Stimulated activated naive B cell treated with anti-CD40 and anti-IgM and Interleukin-4, amounts not matched to agents 10 μg/mL and 1 μg/mL and 100 μg/mL, for 72 hours (primary cell): ENCODE measurements at regions not wholly inside any gene's neighbourhood (a gene's known extent, or its start where the extent isn't known, plus 50 kb on each side); places are given as distances from the start of the nearest gene placed in this dataset.
"Not testable (repeated sequence)": the region's sequence is repeated elsewhere in the genome, so short reads cannot be mapped to it uniquely, and the experiment has no call there.

ENCODE experiments used
- ATAC-seq, 2 donors: fragments of 150-1000 bp; cut with Tn5 transposase; replicated peaks; 2 replicates each; pipeline ENCODE4 v1.10.0; 2021; ENCODE audit warnings: moderate library complexity in 1 of 2
- DNase-seq: peaks from one replicate; pipeline ENCODE4 v3.0.0; 2021
- H3K27ac Mint-ChIP-seq: one replicate; pipeline ENCODE4 v1.8.0; 2022; ENCODE audit warnings: mild to moderate bottlenecking, mixed read lengths
- H3K27me3 Mint-ChIP-seq, 2 donors: one replicate each; pipeline ENCODE4 v1.8.0; 2022; ENCODE audit warnings: mixed read lengths in 2 of 2
- H3K36me3 Mint-ChIP-seq, 2 donors: one replicate each; pipeline ENCODE4 v1.8.0; 2022; ENCODE audit warnings: mixed read lengths in 2 of 2, mild to moderate bottlenecking in 1 of 2
- H3K4me1 Mint-ChIP-seq, 2 donors: one replicate each; pipeline ENCODE4 v1.8.0; 2022; ENCODE audit warnings: mixed read lengths in 2 of 2, mild to moderate bottlenecking in 1 of 2
- H3K4me3 Mint-ChIP-seq, 2 donors: one replicate each; pipeline ENCODE4 v1.8.0; 2022; ENCODE audit warnings: mild to moderate bottlenecking in 2 of 2, mixed read lengths in 2 of 2, moderate library complexity in 1 of 2
- H3K9me3 Mint-ChIP-seq, 2 donors: one replicate each; pipeline ENCODE4 v1.8.0; 2022; ENCODE audit warnings: mixed read lengths in 2 of 2, mild to moderate bottlenecking in 1 of 2

DNA sequence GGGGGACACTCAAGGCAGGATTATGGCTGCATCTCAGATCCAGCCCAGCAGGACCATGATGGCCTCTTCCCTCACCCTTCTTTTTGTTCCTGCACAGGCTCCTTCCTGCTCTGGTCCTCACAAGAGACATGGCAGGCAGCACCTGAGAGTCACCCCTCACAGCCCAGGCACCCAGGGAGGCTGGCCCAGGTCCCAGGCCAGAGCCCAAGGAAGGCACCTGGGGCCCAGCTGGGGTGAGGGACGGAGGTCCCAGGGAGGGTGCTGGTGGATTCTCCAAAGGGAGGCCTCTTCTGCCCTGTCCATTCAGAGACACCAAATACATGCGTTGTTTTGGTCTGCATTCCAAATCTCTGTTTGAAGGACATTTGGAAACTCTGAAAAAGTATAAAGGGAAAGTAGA is 285.4 kb upstream of the HS6ST1 start:
- Mint-ChIP-seq H3K27me3 (no peaks in the 10 kb centered on the region), H3K36me3 (no peaks in the 10 kb centered on the region), H3K4me3 (no peak overlapping the region), H3K4me1 (no peaks in the 10 kb centered on the region), H3K27ac (no peak overlapping the region), H3K9me3 (no peaks in the 10 kb centered on the region)
- ATAC-seq (no peak), DNase-seq (no peak)

DNA sequence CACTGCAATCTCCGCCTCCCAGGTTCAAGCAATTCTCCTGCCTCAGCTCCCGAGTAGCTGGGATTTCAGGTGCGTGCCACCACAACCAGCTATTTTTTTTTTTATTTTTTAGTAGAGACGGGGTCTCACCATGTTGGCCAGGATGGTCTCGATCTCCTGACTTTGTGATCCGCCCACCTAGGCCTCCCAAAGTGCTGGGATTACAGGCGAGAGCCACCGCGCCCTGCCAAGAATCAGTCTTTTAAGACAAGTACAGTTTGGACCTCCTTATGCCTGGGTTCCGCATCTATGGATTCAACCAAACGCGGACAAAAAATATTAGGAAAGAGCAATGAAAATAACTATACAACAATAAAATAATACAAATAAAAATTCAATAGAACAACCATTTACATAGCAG is 285.9 kb upstream of the HS6ST1 start:
- H3K4me1 Mint-ChIP-seq, H3K36me3 Mint-ChIP-seq, H3K9me3 Mint-ChIP-seq, ATAC-seq, H3K4me3 Mint-ChIP-seq, DNase-seq, H3K27me3 Mint-ChIP-seq, H3K27ac Mint-ChIP-seq: not testable (repeated sequence)

DNA sequence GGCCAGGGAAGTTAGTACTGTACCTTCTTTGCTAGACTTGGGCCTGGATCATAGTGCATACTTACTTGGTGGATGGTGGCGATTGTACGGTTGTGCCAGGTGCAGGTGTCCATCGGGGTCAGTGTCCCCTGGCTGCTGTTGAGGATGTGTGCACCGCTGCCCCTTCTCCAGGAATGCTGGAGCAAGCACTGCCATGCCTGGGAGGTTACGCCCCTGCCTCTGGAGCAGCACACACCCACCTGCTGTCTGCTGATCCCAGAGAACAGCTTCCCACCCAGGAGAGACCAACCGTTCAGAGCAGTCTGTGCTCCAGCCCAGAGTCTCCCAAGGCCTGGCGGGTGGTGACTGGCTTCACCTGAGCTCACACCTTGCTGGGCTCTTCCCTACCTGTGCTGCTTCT is 286.8 kb upstream of the HS6ST1 start:
- H3K27ac Mint-ChIP-seq = no peak overlapping the region
- no peaks in the 10 kb centered on the region for H3K27me3 Mint-ChIP-seq
- ATAC-seq (no peak), DNase-seq (no peak)
- no peaks in the 10 kb centered on the region for H3K36me3 Mint-ChIP-seq
- H3K4me3 Mint-ChIP-seq = no peak overlapping the region
- H3K4me1 Mint-ChIP-seq = no peaks in the 10 kb centered on the region
- H3K9me3 Mint-ChIP-seq = no peaks in the 10 kb centered on the region

DNA sequence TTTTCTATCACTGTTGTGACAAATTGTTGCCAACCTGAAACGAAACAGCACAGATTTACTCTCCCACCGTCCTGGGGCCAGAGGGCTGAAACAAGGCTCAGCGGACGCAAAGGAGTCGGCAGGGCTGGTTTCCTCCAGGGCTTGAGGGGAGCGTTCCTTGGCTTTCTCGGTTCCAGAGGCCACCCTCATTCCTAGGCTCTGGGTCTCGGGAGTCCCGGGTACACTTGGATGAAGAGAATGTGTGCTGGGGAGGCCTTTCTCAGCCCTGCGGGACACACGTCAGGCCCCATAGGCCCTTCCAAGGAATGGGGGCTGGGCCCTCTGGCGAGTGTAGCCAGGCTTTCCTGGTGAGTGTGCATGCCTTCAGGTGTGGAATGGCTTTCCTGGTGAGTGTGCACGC is 287.3 kb upstream of the HS6ST1 start:
- H3K4me1 Mint-ChIP-seq = no peaks in the 10 kb centered on the region
- ATAC-seq (no peak), DNase-seq (no peak)
- no peaks in the 10 kb centered on the region for H3K36me3 Mint-ChIP-seq
- H3K9me3 Mint-ChIP-seq = no peaks in the 10 kb centered on the region
- H3K27me3 Mint-ChIP-seq = no peaks in the 10 kb centered on the region
- H3K4me3 Mint-ChIP-seq = no peak overlapping the region
- no peak overlapping the region for H3K27ac Mint-ChIP-seq

DNA sequence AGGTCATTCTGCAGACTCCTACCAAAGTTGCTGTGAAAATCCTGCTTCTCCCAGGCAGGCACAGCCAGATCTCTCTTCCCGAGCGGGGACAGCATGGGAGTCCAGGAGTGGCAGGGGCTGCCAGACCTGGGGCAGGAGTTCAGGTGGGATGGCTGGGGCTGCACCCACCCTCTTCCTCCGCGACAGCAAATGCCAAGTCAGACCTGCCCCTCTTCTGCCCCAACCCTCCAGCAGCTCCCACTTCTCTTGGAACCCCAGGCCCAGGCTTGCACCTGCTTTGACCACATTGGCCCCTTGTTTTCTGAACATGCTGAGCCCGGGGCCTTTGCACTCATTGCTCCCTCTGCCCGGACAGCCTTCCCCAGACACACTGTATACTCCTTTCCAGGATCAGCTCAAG is 288.2 kb upstream of the HS6ST1 start:
- Mint-ChIP-seq H3K27me3 (no peaks in the 10 kb centered on the region), H3K9me3 (no peaks in the 10 kb centered on the region), H3K4me1 (no peaks in the 10 kb centered on the region), H3K27ac (no peak overlapping the region), H3K36me3 (no peaks in the 10 kb centered on the region), H3K4me3 (no peak overlapping the region)
- ATAC-seq (no peak), DNase-seq (no peak)

DNA sequence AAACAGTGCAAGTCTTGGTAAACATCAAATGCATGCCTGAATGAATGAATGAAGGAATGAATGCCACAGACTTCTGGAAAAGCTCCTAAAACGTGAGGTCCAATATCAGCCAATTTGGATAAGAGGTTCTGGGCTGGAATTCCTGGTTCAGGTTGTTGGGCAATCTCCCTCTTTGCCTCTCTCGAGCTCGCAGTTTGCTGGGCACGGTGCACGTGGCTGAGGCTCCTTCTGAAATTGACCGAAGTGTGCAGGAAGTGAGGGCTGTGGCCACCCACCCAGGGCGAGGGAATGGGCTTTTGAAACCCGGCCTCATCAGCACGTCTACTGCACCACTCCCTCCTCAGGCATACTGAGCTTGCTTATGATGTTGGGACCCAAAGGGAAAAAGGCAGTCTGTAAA is 288.8 kb upstream of the HS6ST1 start:
- Mint-ChIP-seq H3K9me3 (no peaks in the 10 kb centered on the region), H3K27ac (no peak overlapping the region), H3K27me3 (no peaks in the 10 kb centered on the region), H3K4me3 (no peak overlapping the region), H3K4me1 (no peaks in the 10 kb centered on the region), H3K36me3 (no peaks in the 10 kb centered on the region)
- DNase-seq (no peak), ATAC-seq (no peak)

DNA sequence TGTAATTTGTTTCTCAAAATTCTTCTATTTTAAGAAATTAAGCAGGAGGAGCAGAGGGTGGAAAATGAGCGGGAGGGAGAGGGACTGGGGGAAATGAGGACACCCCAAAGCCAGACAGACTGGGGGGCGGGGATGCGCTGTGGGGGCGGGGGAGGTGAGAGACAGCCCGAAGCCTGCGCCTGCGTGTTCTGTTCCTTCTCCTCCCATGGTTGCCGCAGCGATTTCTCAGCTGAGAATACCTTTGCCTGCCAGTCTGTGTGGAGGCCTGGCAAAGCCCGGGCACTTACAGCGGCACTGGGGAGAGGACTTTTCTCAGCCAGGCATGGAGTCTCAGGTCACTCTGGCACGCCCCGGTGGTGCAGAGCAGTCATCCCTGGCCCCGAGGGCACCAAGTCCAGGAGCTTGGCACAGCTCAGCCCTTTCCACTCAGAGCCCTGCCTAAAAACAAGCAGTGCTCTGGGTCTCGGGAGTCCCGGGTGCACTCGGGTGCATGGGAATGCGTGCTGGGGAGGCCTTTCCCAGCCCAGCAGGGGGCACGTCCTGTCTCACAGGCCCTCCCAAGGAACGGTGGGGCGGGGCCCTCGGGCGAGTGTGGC is 289.3 kb upstream of the HS6ST1 start:
- ATAC-seq (no peak), DNase-seq (no peak)
- no peak overlapping the region for H3K4me3 Mint-ChIP-seq
- H3K27ac Mint-ChIP-seq = no peak overlapping the region
- H3K36me3 Mint-ChIP-seq = no peaks in the 10 kb centered on the region
- no peaks in the 10 kb centered on the region for H3K9me3 Mint-ChIP-seq
- H3K4me1 Mint-ChIP-seq = no peaks in the 10 kb centered on the region
- H3K27me3 Mint-ChIP-seq = no peaks in the 10 kb centered on the region

DNA sequence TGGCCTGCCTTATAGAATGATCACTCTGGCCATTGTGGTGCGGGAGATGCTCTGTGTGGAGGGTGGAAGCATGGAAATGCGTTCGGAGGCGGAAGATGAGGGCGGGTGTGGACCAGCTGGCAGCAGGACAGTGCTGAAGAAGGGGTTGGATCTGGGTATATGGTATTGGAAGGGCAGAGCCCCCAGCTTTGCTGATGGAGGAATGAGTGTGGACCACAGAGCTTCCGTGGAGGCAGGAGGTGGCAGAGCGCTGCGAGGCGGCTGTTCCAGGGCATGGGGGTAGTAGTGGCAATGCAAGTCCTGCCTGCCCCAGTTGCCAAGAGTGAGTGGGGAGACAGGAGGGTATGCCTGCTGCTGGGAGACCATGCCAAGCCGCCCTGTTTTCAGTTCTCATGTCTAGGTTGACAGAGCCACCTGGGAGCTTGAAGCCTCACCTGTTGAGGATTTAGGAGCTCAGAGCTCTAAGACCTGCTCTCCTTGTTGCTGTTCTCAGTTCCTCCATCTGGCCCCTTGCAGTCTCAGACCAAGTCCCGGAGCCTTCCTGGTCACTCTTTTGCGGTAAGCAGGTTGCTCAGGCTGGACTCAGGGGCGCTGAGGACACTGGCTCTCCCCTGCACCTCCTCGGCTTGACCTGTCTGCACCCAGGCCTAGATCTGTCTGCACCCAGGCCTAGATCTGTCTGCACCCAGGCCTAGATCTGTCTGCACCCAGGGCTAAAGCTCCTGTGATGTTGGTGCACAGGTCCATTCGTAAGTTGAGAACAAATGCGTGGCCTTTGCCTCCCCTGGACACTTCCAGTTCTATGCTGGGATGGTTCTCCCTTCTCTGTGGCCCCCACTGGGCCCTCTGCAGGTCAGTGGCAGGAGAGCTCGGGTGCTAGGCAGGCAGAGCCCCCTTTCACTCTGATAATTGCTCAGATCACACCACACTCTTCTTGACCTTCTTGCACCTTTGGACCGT is 290.5 kb upstream of the HS6ST1 start:
- DNase-seq = no peak
- Mint-ChIP-seq H3K36me3 (no peaks in the 10 kb centered on the region), H3K4me3 (no peak overlapping the region), H3K27ac (no peak overlapping the region), H3K27me3 (no peaks in the 10 kb centered on the region), H3K4me1 (no peaks in the 10 kb centered on the region), H3K9me3 (no peaks in the 10 kb centered on the region)
- no peak for ATAC-seq

DNA sequence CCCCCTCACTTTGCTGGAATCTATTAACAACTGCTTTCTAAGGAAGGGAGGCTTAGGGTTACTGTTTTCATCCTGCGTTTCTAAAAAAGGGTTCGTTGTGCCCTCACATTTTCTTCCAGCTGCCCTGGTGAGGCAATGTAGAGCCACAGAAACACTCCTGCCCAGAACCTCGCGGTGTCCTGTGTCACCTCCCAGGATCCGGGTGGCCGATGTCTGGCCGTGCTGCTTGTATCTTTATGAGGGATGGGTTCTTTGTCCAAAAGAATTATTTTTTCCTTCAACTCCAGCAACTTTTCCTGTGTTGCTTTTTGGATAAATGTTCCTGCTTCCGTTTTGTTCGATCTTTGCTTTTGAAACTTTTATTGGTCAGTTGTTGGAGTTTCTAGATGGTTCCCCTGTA is 291.8 kb upstream of the HS6ST1 start:
- Mint-ChIP-seq H3K9me3 (peaks cover 0 to 2% of the 10 kb centered on the region in 2 donors), H3K27me3 (no peaks in the 10 kb centered on the region), H3K4me1 (no peaks in the 10 kb centered on the region), H3K36me3 (no peaks in the 10 kb centered on the region), H3K4me3 (no peak overlapping the region), H3K27ac (no peak overlapping the region)
- DNase-seq (no peak), ATAC-seq (no peak)

DNA sequence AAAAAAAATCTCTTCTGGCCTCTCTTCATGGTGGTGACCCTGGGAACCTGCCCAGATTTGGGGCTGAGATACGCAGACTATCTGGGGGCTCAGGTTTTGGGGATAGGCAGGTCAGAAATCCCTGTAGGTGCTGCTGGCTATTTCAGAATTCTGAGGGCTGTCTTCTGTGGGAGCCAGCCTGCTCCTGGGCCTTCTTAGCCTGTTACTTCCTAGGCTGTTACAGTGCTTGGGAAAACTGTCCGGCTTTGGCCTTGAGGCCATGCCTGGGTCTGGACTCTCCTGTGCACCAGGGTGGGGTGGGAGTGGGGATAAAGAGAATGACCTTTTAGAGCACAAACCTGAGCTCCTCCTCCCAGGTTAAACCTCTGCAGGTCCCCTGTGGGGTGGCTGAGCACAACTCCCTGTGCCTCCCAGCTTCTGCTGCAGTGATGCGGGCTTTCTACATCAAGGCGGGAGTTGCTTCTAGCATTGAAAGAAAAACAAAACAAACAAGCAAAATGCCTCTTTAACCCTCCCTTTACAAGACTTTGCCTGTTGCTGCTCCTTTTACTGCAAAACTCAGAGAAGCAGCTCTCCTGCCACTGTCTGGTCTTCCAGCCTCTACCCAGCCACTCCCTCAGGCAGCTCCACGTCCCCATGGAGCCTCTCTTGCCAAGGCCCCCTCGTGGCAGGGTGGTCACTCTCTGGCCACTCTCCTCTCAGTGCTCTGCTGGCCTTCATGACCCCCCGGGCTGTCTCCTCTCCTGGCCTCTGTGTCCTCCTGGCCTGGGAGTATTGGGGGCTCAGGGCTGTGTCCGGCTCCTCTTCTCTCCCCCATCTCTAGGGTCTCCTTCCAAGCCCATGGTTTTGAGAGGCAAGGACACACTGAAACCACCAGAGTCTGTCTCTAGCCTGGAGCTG is 293.0 kb upstream of the HS6ST1 start:
- H3K4me1 Mint-ChIP-seq = no peaks in the 10 kb centered on the region
- H3K9me3 Mint-ChIP-seq = peaks cover 0 to 2% of the 10 kb centered on the region in 2 donors
- no peaks in the 10 kb centered on the region for H3K27me3 Mint-ChIP-seq
- ATAC-seq = no peak
- H3K36me3 Mint-ChIP-seq = no peaks in the 10 kb centered on the region
- no peak overlapping the region for H3K27ac Mint-ChIP-seq
- no peak overlapping the region for H3K4me3 Mint-ChIP-seq
- DNase-seq = no peak

DNA sequence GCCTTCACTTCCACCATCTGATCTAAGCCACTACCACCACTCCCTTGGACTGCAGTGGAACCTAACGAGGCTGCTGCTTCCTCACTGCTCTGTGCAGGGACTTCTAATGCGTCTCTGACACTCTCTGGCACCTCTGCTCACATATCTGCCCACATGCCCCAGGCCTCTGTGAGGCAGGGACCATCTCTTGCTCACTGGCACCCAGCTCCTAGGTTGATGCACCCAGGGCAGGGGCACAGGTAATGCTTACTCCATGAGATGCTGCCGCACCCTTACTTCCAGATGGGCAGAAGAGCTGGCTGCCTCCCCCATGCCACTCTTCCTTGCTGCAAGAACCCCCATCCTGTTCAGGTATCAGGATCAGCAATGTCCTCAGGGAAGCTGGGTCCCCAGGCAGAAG is 294.0 kb upstream of the HS6ST1 start:
- H3K4me1 Mint-ChIP-seq = no peaks in the 10 kb centered on the region
- peaks cover 0 to 2% of the 10 kb centered on the region in 2 donors for H3K9me3 Mint-ChIP-seq
- DNase-seq = no peak
- H3K36me3 Mint-ChIP-seq = no peaks in the 10 kb centered on the region
- H3K27me3 Mint-ChIP-seq = no peaks in the 10 kb centered on the region
- H3K4me3 Mint-ChIP-seq = no peak overlapping the region
- H3K27ac Mint-ChIP-seq = no peak overlapping the region
- no peak for ATAC-seq

DNA sequence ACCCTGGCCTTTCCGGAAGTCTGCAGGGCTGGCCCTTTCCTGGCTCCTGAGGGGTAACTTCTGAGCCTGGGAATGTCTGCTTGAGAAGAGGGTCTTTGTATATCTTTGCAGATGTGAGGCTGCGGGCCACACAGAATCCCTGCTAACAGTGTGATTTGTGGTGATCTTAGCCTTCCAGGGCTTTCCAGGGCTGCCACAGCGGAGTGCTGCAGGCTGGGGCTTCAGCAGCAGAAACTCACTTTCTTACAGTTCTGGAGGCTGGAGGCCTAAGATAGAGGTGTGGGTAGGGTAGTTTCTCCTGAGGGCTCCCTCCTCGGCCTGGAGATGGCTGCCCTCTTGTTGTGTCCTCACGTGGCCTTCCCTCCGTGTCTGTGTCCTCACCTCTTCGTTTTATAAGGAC is 294.7 kb upstream of the HS6ST1 start:
- no peak for ATAC-seq
- H3K27ac Mint-ChIP-seq = no peak overlapping the region
- H3K27me3 Mint-ChIP-seq = no peaks in the 10 kb centered on the region
- H3K9me3 Mint-ChIP-seq = peaks cover 0 to 2% of the 10 kb centered on the region in 2 donors
- no peak for DNase-seq
- no peak overlapping the region for H3K4me3 Mint-ChIP-seq
- H3K36me3 Mint-ChIP-seq = no peaks in the 10 kb centered on the region
- H3K4me1 Mint-ChIP-seq = no peaks in the 10 kb centered on the region

DNA sequence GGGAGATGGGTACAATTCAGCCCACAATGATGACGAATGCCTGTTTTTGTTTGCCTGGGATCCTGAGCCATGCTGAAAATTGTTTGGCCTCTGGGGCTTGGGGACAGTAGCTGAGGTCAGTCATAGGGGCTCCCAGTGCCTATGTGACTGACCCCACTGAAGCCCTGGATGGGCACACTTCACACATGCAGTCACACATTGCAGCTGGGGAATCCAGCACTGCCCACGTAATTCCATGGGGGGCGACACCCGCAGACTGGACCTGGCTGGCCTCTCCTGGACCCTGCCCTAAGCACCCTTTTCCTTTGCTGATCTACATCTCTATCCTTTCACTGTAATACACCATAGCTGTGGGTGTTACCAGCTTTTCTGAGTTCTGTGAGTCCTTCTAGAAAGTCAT is 295.2 kb upstream of the HS6ST1 start:
- Mint-ChIP-seq H3K4me1 (no peaks in the 10 kb centered on the region), H3K9me3 (peaks cover 0 to 2% of the 10 kb centered on the region in 2 donors), H3K27me3 (no peaks in the 10 kb centered on the region), H3K4me3 (no peak overlapping the region), H3K36me3 (no peaks in the 10 kb centered on the region), H3K27ac (no peak overlapping the region)
- DNase-seq (no peak), ATAC-seq (no peak)

DNA sequence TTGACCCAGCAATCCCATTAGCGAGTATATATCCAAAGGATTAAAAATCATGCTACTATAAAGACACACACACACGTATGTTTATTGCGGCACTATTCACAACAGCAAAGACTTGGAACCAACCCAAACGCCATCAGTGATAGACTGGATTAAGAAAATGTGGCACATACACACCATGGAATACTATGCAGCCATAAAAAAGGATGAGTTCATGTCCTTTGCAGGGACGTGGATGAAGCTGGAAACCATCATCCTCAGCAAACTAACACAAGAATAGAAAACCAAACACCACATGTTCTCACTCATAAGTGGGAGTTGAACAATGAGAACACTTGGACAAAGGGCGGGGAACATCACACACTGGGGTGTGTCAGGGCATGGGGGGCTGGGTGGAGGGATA is 296.2 kb upstream of the HS6ST1 start:
- ATAC-seq, H3K27ac Mint-ChIP-seq, H3K4me1 Mint-ChIP-seq, H3K9me3 Mint-ChIP-seq, H3K4me3 Mint-ChIP-seq, H3K27me3 Mint-ChIP-seq, H3K36me3 Mint-ChIP-seq, DNase-seq: not testable (repeated sequence)
